ENCODE measurements at regions not wholly inside any gene's neighbourhood (a gene's known extent, or its start where the extent isn't known, plus 50 kb on each side); places are given as distances from the start of the nearest gene placed in this dataset.

DNA sequence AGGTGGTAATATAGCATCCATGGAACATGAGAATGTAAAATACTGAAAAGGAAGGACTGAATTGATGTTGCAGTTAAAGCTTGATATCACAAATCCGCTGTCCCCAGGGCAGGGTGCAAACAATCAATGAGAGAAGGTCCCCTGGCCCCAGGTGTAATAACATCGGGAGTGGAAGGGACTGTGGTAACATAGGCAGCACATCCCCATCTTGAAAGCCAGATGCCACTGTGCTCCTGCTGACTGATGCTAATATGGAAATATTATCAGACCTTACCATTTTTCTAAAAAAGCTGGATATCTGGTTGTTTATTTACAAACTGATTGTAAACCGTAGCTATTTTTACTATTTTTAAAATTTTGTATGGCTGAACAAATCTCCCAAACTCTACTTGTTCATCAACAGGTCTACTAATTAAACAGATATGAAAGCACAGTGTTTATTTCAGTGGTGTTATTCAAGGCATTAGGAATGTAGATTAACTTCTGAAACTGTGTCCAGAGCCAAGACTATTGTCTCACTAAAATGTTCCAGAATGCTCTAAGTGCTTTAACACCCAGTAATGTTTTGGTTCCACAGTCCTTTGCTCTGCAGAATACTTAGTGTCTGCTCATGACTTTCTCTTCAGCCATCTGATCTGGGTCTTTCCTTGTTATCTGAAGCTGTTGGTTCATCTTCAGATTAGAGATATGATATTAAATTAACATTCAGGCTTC is 386.0 kb upstream of the RARB start:
- no peak overlapping the region for H3K4me3 ChIP-seq (ENCODE audit: low read length)
- no peaks in the 10 kb centered on the region for H3K9me3 ChIP-seq (ENCODE audit: insufficient read depth, low read depth, low read length)
- no peaks in the 10 kb centered on the region for H3K36me3 ChIP-seq (ENCODE audit: insufficient read depth, low read depth, low read length)
- peaks cover 5% of the 10 kb centered on the region; the same call in 1 of the 2 replicates for H3K4me1 ChIP-seq (ENCODE audit: insufficient read depth, low read length)
- H3K27me3 ChIP-seq (ENCODE audit: insufficient read depth, low read length), result no peaks in the 10 kb centered on the region
- H3K27ac ChIP-seq (ENCODE audit: low read length), result no peak overlapping the region
- H3K9ac ChIP-seq (ENCODE audit: low read depth, low read length), result no peak overlapping the region

DNA sequence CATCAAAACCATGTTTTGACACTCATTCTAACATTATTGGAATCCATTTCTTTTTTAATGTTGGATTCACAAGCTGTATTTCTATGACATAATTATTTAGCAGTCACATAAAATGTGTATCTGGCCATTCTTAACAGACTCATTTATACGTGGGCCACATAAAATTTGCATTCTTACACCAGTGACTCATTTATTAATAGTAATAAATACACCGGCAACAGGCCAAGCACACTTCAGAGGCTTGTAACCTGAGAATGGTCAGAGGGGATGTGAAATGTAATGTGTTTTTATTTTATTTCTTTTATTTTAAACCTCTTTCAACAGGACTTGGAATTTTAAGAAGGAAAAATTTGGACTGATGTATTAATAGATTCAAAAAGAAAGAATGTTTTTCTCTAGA is 384.9 kb upstream of the RARB start:
- Histone ChIP-seq H3K9ac (ENCODE audit: low read depth, low read length) (no peak overlapping the region), H3K4me1 (ENCODE audit: insufficient read depth, low read length) (peaks cover 5% of the 10 kb centered on the region; the same call in 1 of the 2 replicates)

GRCh38 chr3:25043749-25044148 is 384.3 kb upstream of the RARB start:
- Histone ChIP-seq H3K4me1 (ENCODE audit: insufficient read depth, low read length) (peaks cover 5% of the 10 kb centered on the region; the same call in 1 of the 2 replicates), H3K4me3 (ENCODE audit: low read length) (no peak overlapping the region), H3K36me3 (ENCODE audit: insufficient read depth, low read depth, low read length) (no peaks in the 10 kb centered on the region), H3K9ac (ENCODE audit: low read depth, low read length) (no peak overlapping the region), H3K27me3 (ENCODE audit: insufficient read depth, low read length) (no peaks in the 10 kb centered on the region), H3K27ac (ENCODE audit: low read length) (no peak overlapping the region), H3K9me3 (ENCODE audit: insufficient read depth, low read depth, low read length) (no peaks in the 10 kb centered on the region)

More for the DNA sequence above, 384.9 kb upstream of the RARB start:
- Histone ChIP-seq H3K27ac (ENCODE audit: low read length) (no peak overlapping the region), H3K27me3 (ENCODE audit: insufficient read depth, low read length) (no peaks in the 10 kb centered on the region), H3K4me3 (ENCODE audit: low read length) (no peak overlapping the region), H3K9me3 (ENCODE audit: insufficient read depth, low read depth, low read length) (no peaks in the 10 kb centered on the region), H3K36me3 (ENCODE audit: insufficient read depth, low read depth, low read length) (no peaks in the 10 kb centered on the region)

- no peaks in the 10 kb centered on the region for H3K9me3 ChIP-seq (ENCODE audit: insufficient read depth, low read depth, low read length)
- H3K27ac ChIP-seq (ENCODE audit: low read length), result no peak overlapping the region
- no peaks in the 10 kb centered on the region for H3K36me3 ChIP-seq (ENCODE audit: insufficient read depth, low read depth, low read length)
- H3K4me3 ChIP-seq (ENCODE audit: low read length), result no peak overlapping the region
- H3K9ac ChIP-seq (ENCODE audit: low read depth, low read length), result no peak overlapping the region
- H3K27me3 ChIP-seq (ENCODE audit: insufficient read depth, low read length), result no peaks in the 10 kb centered on the region
- H3K4me1 ChIP-seq (ENCODE audit: insufficient read depth, low read length), result peaks cover 5% of the 10 kb centered on the region; the same call in 1 of the 2 replicates
These were observed 383.0 kb upstream of the RARB start for GRCh38 chr3:25044762-25045710.

- H3K27me3 ChIP-seq (ENCODE audit: insufficient read depth, low read length), result no peaks in the 10 kb centered on the region
- no peak overlapping the region for H3K9ac ChIP-seq (ENCODE audit: low read depth, low read length)
- no peak overlapping the region for H3K4me3 ChIP-seq (ENCODE audit: low read length)
- no peaks in the 10 kb centered on the region for H3K9me3 ChIP-seq (ENCODE audit: insufficient read depth, low read depth, low read length)
- H3K4me1 ChIP-seq (ENCODE audit: insufficient read depth, low read length), result peaks cover 5% of the 10 kb centered on the region; the same call in 1 of the 2 replicates
- no peaks in the 10 kb centered on the region for H3K36me3 ChIP-seq (ENCODE audit: insufficient read depth, low read depth, low read length)
- H3K27ac ChIP-seq (ENCODE audit: low read length), result no peak overlapping the region
These were observed 380.9 kb upstream of the RARB start for GRCh38 chr3:25046911-25047771.

- no peak overlapping the region for H3K27ac ChIP-seq (ENCODE audit: low read length)
- H3K4me1 ChIP-seq (ENCODE audit: insufficient read depth, low read length), result peaks cover 5% of the 10 kb centered on the region; the same call in 1 of the 2 replicates
- H3K27me3 ChIP-seq (ENCODE audit: insufficient read depth, low read length), result no peaks in the 10 kb centered on the region
- no peak overlapping the region for H3K4me3 ChIP-seq (ENCODE audit: low read length)
- no peaks in the 10 kb centered on the region for H3K9me3 ChIP-seq (ENCODE audit: insufficient read depth, low read depth, low read length)
- H3K36me3 ChIP-seq (ENCODE audit: insufficient read depth, low read depth, low read length), result no peaks in the 10 kb centered on the region
- no peak overlapping the region for H3K9ac ChIP-seq (ENCODE audit: low read depth, low read length)
These were observed 378.8 kb upstream of the RARB start for GRCh38 chr3:25049304-25049703.

DNA sequence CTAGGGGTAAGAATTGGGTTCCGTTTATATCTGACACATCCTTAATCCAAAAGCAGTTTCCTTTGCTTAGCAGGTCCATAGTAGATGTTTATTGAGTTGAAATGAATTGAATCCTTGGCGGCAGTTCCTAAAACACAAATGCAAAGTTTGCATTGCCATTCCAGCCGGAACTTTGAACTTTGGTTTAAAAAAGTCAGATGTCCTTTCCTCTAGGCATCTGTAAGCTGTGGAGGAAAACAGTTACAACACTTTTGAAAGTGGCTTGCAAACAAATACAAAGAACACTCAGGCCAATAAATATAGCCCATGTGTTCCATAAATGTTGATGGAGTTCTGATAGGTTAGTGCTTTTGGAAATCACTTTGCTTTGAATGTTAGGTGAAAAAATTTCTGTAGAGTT is 374.7 kb upstream of the RARB start:
- Histone ChIP-seq H3K9ac (ENCODE audit: low read depth, low read length) (no peak overlapping the region), H3K4me1 (ENCODE audit: insufficient read depth, low read length) (no peaks in the 10 kb centered on the region), H3K4me3 (ENCODE audit: low read length) (no peak overlapping the region), H3K27ac (ENCODE audit: low read length) (no peak overlapping the region), H3K36me3 (ENCODE audit: insufficient read depth, low read depth, low read length) (no peaks in the 10 kb centered on the region), H3K27me3 (ENCODE audit: insufficient read depth, low read length) (no peaks in the 10 kb centered on the region), H3K9me3 (ENCODE audit: insufficient read depth, low read depth, low read length) (no peaks in the 10 kb centered on the region)

DNA sequence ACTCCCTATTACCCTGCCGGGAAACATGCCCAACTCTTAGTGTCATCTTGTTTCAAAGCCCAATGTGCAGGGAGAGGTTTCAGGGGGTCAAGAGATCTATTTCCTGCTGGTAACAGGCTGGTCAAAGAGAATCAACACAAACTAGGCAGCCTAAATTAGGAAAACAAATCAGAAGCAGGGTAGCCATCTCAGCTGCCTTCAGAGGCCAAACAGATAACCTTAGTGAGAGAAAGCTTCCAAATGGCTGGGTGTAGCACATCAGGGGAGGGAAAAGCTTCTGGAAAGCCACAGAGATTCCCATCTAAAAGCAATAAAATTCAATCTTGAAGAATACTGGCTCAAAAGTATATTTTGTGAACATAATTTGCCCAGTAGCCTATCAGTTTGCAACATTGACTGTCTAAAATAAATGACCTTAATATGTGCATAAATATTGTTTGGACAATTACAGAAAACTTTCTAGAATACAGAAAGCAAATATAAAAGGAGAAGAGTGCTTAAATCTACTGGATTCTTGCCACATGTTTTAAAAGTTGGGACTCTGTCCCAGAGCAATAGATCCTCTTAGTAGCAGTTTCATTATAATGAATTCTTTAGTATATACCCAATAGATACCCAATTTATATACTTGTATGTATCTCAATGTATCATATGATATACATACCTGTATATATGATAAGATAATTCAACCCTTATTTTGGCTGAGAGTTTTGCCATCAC is 371.9 kb upstream of the RARB start:
- Histone ChIP-seq H3K9ac (ENCODE audit: low read depth, low read length) (no peak overlapping the region), H3K27me3 (ENCODE audit: insufficient read depth, low read length) (no peaks in the 10 kb centered on the region), H3K27ac (ENCODE audit: low read length) (no peak overlapping the region), H3K4me1 (ENCODE audit: insufficient read depth, low read length) (no peaks in the 10 kb centered on the region), H3K9me3 (ENCODE audit: insufficient read depth, low read depth, low read length) (no peaks in the 10 kb centered on the region), H3K4me3 (ENCODE audit: low read length) (no peak overlapping the region), H3K36me3 (ENCODE audit: insufficient read depth, low read depth, low read length) (no peaks in the 10 kb centered on the region)

DNA sequence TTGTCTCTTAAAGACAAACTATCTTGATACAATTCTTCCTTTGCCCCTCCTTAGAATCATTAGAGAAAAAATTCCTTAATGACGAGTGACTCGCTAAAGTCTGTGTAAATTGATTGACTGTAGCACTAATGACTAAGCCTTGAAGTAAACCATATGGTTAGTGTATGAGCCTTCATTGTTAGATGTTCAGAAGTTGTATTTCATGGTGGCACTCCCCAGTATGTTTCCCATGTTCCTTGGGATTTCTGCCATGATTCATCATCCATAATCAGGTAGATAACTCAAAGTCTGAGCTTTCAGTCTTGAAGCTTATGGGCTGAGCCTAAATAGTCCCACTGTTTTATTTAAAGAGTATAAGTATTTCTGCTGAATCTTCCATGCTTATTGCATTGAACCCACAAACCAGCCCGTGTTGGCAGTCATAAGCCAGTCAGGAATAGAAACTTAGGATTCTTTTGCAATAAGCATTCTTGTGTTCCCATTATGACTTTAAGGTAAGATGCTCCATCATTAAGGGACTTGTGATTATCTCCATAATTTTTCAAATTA is 371.2 kb upstream of the RARB start:
- Histone ChIP-seq H3K9me3 (ENCODE audit: insufficient read depth, low read depth, low read length) (no peaks in the 10 kb centered on the region), H3K4me3 (ENCODE audit: low read length) (no peak overlapping the region), H3K27ac (ENCODE audit: low read length) (no peak overlapping the region), H3K9ac (ENCODE audit: low read depth, low read length) (no peak overlapping the region), H3K36me3 (ENCODE audit: insufficient read depth, low read depth, low read length) (no peaks in the 10 kb centered on the region), H3K4me1 (ENCODE audit: insufficient read depth, low read length) (no peaks in the 10 kb centered on the region), H3K27me3 (ENCODE audit: insufficient read depth, low read length) (no peaks in the 10 kb centered on the region)

- Histone ChIP-seq H3K27me3 (ENCODE audit: insufficient read depth, low read length) (no peaks in the 10 kb centered on the region), H3K9me3 (ENCODE audit: insufficient read depth, low read depth, low read length) (no peaks in the 10 kb centered on the region), H3K4me1 (ENCODE audit: insufficient read depth, low read length) (no peaks in the 10 kb centered on the region), H3K9ac (ENCODE audit: low read depth, low read length) (no peak overlapping the region), H3K36me3 (ENCODE audit: insufficient read depth, low read depth, low read length) (no peaks in the 10 kb centered on the region), H3K27ac (ENCODE audit: low read length) (no peak overlapping the region), H3K4me3 (ENCODE audit: low read length) (no peak overlapping the region)
These were observed 370.7 kb upstream of the RARB start for GRCh38 chr3:25057379-25057778.
